SJCRH30 (cell line): ENCODE measurements at regions not wholly inside any gene's neighbourhood (a gene's known extent, or its start where the extent isn't known, plus 50 kb on each side); places are given as distances from the start of the nearest gene placed in this dataset.

Experiments
- DNase-seq, 2 experiments: peaks; one replicate each; pipeline ENCODE4 v3.0.0-alpha.2; 2015 to 2020
- H3K27ac ChIP-seq: fragments of 250-450 bp; sonication (Bioruptor Pico); 2 replicates; pipeline ENCODE4 v1.5.1; 2020; ENCODE audit warnings: mild to moderate bottlenecking, moderate library complexity
- H3K27me3 ChIP-seq: fragments of 250-450 bp; sonication (Bioruptor Pico); 2 replicates; pipeline ENCODE4 v1.5.1; 2020; ENCODE audit warnings: mild to moderate bottlenecking, moderate library complexity
- H3K36me3 ChIP-seq: fragments of 250-450 bp; sonication (Bioruptor Pico); 2 replicates; pipeline ENCODE4 v1.5.1; 2020; ENCODE audit warnings: mild to moderate bottlenecking, moderate library complexity
- H3K4me1 ChIP-seq: fragments of 250-450 bp; sonication (Bioruptor Pico); 2 replicates; pipeline ENCODE4 v1.5.1; 2020; ENCODE audit warnings: mild to moderate bottlenecking, moderate library complexity
- H3K4me3 ChIP-seq: fragments of 250-450 bp; sonication (Bioruptor Pico); 2 replicates; pipeline ENCODE4 v1.5.1; 2020; ENCODE audit warnings: mild to moderate bottlenecking, moderate library complexity
- H3K9me3 ChIP-seq: fragments of 250-450 bp; sonication (Bioruptor Pico); replicated peaks from 2 replicates; pipeline ENCODE4 v1.5.1; 2020; ENCODE audit warnings: mild to moderate bottlenecking, moderate library complexity

DNA sequence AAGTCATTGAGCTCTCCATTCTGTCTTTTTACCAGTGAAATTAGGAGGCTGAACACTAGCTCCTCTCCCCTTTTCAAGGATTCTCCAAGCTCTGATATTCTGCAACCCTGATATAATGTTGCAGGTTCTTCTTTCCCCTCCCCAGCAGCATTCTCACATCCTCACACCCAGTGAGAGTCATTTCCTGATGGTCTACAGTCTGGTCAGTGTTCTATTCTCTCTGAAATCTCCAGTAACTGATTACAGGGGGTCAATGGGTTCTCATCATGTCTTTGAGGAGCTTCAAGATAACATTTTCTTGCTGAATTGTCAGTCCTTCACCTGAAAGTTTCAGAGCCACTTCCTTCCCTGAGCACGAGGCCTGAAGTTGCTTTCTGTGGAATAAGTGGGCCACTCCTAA is 299.4 kb downstream of the PTEN start:
- H3K27me3 ChIP-seq = no peaks in the 10 kb centered on the region
- no peak overlapping the region for H3K4me3 ChIP-seq
- H3K36me3 ChIP-seq = no peaks in the 10 kb centered on the region
- H3K9me3 ChIP-seq = no peaks in the 10 kb centered on the region
- no peak overlapping the region for H3K27ac ChIP-seq
- DNase-seq = no peak
- no peaks in the 10 kb centered on the region for H3K4me1 ChIP-seq

DNA sequence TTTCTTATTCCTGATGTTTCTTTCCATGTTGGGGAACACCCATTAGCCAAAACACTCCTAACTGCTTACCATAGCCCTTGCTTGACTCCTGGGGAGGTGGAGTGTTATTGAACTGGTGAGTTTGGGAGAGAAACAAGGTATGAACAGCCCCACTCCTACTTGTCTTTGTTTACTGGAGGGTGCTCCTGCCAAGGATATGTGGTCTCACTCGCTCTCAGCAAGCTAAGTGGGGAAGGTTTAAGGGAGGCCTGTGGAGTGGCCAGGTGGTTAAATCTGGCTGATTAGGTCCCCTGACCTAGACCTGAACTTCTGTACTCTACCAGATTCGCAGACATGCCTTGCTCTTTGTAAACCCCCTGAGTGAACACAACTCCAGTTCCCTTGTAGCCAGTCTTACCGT is 300.1 kb downstream of the PTEN start:
- H3K27ac ChIP-seq = no peak overlapping the region
- no peaks in the 10 kb centered on the region for H3K36me3 ChIP-seq
- H3K4me3 ChIP-seq = no peak overlapping the region
- DNase-seq = no peak
- no peaks in the 10 kb centered on the region for H3K9me3 ChIP-seq
- H3K27me3 ChIP-seq = no peaks in the 10 kb centered on the region
- no peaks in the 10 kb centered on the region for H3K4me1 ChIP-seq

DNA sequence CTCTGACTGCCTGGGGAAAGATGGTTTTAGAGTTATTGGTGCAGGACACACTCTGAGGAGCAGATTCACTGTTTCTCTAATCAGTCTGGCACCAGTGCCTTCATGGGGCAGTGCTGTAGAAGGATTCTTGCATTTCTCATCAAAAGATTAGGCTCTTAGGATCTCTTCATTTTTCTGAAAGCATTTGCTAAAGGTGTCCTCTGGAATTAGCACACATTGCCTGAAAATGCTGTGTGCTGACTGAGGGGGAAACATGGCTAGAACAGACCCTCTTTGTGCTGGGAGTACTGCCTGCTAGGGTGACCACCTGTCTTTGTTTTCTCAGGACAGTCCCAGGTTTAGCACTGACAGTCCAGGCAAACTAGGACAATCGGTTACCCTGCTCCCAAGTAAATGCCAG is 301.0 kb downstream of the PTEN start:
- no peaks in the 10 kb centered on the region for H3K27me3 ChIP-seq
- peak in 1 of 2 experiments; percentile 30 for DNase-seq
- H3K4me1 ChIP-seq = no peaks in the 10 kb centered on the region
- H3K36me3 ChIP-seq = no peaks in the 10 kb centered on the region
- H3K27ac ChIP-seq = no peak overlapping the region
- H3K9me3 ChIP-seq = no peaks in the 10 kb centered on the region
- H3K4me3 ChIP-seq = no peak overlapping the region

- no peak for DNase-seq
- H3K27ac ChIP-seq = no peak overlapping the region
- no peaks in the 10 kb centered on the region for H3K36me3 ChIP-seq
- H3K4me3 ChIP-seq = no peak overlapping the region
- H3K9me3 ChIP-seq = no peaks in the 10 kb centered on the region
- H3K27me3 ChIP-seq = no peaks in the 10 kb centered on the region
- H3K4me1 ChIP-seq = no peaks in the 10 kb centered on the region
Observed at GRCh38 chr10:88165849-88166271, 302.4 kb downstream of the PTEN start.

DNA sequence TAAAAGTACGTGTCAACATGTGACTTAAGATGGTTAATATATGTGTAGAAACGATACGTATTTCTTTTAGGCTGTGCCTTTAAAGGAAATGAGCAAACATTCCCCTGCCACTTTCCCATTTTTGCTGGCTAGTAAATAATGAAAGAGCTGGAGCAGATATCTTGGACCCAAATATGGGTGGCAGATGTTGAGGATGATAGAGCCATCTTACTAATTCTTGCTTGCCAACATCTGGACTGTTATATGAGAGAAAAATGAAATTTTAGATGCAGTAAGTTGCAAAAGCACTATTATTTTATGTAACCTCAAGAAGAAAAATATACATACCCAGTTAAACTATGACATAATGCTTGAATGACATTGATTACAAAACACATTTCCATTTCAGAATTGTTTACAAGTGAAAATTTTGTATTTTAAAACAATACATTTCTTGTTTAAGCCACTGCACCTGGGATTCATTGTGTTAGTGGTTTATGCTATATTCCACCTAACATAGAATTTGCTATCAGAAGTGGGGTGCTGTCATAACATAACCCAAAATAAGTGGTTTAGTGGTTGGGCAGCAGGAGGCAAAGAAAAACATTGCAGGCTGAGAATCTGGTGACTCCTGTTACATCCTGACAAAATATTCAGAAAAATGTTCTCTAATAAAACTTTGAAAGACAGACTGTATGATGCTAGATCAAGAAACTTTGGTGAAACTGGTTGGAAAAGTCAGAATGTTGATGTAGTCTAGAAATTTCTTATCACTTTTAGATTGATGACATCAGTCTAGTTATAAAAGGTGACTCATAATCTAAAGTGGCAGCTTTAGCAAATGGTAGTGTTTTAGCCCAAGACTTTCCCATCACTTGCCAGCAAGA is 305.0 kb downstream of the PTEN start:
- Histone ChIP-seq H3K9me3 (no peaks in the 10 kb centered on the region), H3K4me3 (no peak overlapping the region), H3K27me3 (no peaks in the 10 kb centered on the region), H3K36me3 (no peaks in the 10 kb centered on the region), H3K4me1 (no peaks in the 10 kb centered on the region), H3K27ac (no peak overlapping the region)
- no peak for DNase-seq

- Histone ChIP-seq H3K36me3 (no peaks in the 10 kb centered on the region), H3K9me3 (no peaks in the 10 kb centered on the region), H3K4me3 (no peak overlapping the region), H3K27me3 (no peaks in the 10 kb centered on the region), H3K4me1 (no peaks in the 10 kb centered on the region), H3K27ac (no peak overlapping the region)
- DNase-seq = no peak
Observed at GRCh38 chr10:88169037-88169319, 305.6 kb downstream of the PTEN start.

GRCh38 chr10:88170628-88171027 is 307.2 kb downstream of the PTEN start:
- no peak overlapping the region for H3K27ac ChIP-seq
- DNase-seq = no peak
- H3K36me3 ChIP-seq = no peaks in the 10 kb centered on the region
- H3K27me3 ChIP-seq = no peaks in the 10 kb centered on the region
- H3K4me1 ChIP-seq = no peaks in the 10 kb centered on the region
- H3K4me3 ChIP-seq = no peak overlapping the region
- H3K9me3 ChIP-seq = no peaks in the 10 kb centered on the region

- Histone ChIP-seq H3K36me3 (no peaks in the 10 kb centered on the region), H3K27me3 (no peaks in the 10 kb centered on the region), H3K4me3 (no peak overlapping the region), H3K4me1 (no peaks in the 10 kb centered on the region), H3K27ac (no peak overlapping the region), H3K9me3 (no peaks in the 10 kb centered on the region)
- DNase-seq = no peak
Observed at GRCh38 chr10:88172159-88172558, 308.7 kb downstream of the PTEN start.

DNA sequence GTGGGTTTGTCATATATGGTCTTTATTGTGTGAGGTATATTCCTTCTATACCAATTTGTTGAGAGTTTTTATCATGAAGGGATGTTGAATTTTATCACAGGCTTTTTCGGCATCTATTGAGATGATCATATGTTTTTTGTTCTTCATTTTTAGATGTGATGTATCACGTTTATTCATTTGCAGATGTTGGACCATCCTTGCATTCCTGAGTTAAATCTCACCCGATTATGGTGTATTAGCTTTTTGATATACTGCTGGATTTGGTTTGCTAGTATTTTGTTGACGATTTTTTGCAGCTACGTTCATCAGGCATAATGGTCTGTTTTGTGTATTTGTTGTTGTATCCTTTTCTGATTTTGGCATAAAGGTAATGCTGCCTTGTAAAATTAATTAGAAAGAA is 311.0 kb downstream of the PTEN start:
- no peaks in the 10 kb centered on the region for H3K27me3 ChIP-seq
- no peaks in the 10 kb centered on the region for H3K36me3 ChIP-seq
- H3K4me1 ChIP-seq = no peaks in the 10 kb centered on the region
- H3K9me3 ChIP-seq = no peaks in the 10 kb centered on the region
- no peak for DNase-seq
- H3K4me3 ChIP-seq = no peak overlapping the region
- no peak overlapping the region for H3K27ac ChIP-seq

DNA sequence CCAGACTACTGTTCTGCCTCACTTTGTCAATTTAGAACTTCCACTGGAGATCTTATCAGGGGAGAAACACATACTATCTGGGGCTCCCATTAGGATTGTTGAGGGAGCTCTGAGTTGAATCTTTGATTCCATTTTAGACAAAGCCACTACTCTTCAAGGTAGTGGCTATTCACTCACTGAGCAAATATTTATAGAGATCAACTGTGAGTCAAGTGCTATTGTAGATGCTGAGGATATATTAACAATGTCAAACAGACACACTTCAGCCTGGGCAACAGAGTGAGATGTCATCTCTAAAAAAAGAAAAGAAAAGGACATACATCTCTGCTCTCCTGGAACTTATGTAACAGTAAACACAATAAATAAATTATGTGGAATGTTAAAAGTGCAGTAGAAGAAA is 315.3 kb downstream of the PTEN start:
- H3K4me3 ChIP-seq = no peak overlapping the region
- no peaks in the 10 kb centered on the region for H3K9me3 ChIP-seq
- no peaks in the 10 kb centered on the region for H3K4me1 ChIP-seq
- DNase-seq = no peak
- H3K27ac ChIP-seq = no peak overlapping the region
- H3K36me3 ChIP-seq = no peaks in the 10 kb centered on the region
- no peaks in the 10 kb centered on the region for H3K27me3 ChIP-seq

- Histone ChIP-seq H3K4me3 (no peak overlapping the region), H3K9me3 (no peaks in the 10 kb centered on the region)
- no peak for DNase-seq
Observed at GRCh38 chr10:88179831-88180230, 316.4 kb downstream of the PTEN start.

GRCh38 chr10:88181902-88182600 is 318.6 kb downstream of the PTEN start:
- no peak for DNase-seq
- no peaks in the 10 kb centered on the region for H3K9me3 ChIP-seq
- H3K27ac ChIP-seq = no peak overlapping the region
- H3K27me3 ChIP-seq = no peaks in the 10 kb centered on the region
- H3K4me1 ChIP-seq = no peaks in the 10 kb centered on the region
- no peaks in the 10 kb centered on the region for H3K36me3 ChIP-seq
- no peak overlapping the region for H3K4me3 ChIP-seq

More at GRCh38 chr10:88179831-88180230, 316.4 kb downstream of the PTEN start:
- Histone ChIP-seq H3K4me1 (no peaks in the 10 kb centered on the region), H3K27ac (no peak overlapping the region), H3K36me3 (no peaks in the 10 kb centered on the region), H3K27me3 (no peaks in the 10 kb centered on the region)

DNA sequence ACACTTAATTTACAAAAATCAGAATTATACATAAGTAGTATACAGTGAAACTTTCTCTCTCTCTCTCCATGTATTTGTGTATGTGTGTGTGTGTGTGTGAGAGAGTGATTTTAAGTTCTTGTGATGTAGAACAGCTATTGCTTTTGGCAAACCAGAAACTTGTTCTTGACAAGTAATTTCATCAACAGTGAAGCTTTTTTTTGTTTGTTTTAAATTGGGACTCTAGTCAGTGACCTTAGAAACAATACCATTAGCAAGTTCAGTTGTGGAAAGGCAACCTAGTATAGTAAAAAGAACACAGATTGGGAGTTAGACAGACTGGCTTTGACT is 319.1 kb downstream of the PTEN start:
- Histone ChIP-seq H3K9me3 (no peaks in the 10 kb centered on the region), H3K4me3 (no peak overlapping the region), H3K36me3 (no peaks in the 10 kb centered on the region), H3K4me1 (no peaks in the 10 kb centered on the region), H3K27me3 (no peaks in the 10 kb centered on the region), H3K27ac (no peak overlapping the region)
- DNase-seq = no peak

GRCh38 chr10:88184543-88185297 is 321.3 kb downstream of the PTEN start:
- H3K27ac ChIP-seq = no peak overlapping the region
- H3K9me3 ChIP-seq = no peaks in the 10 kb centered on the region
- no peak for DNase-seq
- H3K4me1 ChIP-seq = no peaks in the 10 kb centered on the region
- H3K36me3 ChIP-seq = no peaks in the 10 kb centered on the region
- H3K4me3 ChIP-seq = no peak overlapping the region
- no peaks in the 10 kb centered on the region for H3K27me3 ChIP-seq

DNA sequence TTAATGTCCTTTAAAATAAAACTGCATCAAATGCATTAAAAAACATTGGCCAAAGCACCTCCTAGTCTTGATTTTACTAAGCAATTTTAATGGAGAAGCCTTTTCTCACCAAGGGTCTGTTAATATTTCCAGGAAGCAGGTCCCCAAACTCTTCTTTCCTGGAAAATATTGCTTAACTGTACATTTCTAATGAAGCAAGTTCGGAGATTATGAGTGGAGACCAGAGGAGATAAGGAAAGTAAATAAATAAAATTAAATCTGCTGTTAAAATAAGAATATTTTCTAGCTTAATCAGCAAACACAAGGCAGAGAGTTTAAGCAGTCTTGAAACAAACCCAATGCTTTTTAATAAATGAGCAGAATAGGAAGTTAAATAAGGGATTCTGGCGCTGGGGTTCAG is 322.4 kb downstream of the PTEN start:
- Histone ChIP-seq H3K4me3 (no peak overlapping the region), H3K27me3 (no peaks in the 10 kb centered on the region), H3K4me1 (no peaks in the 10 kb centered on the region), H3K36me3 (no peaks in the 10 kb centered on the region), H3K9me3 (no peaks in the 10 kb centered on the region), H3K27ac (no peak overlapping the region)
- DNase-seq = no peak
